ENCODE measurements at regions not wholly inside any gene's neighbourhood (a gene's known extent, or its start where the extent isn't known, plus 50 kb on each side); places are given as distances from the start of the nearest gene placed in this dataset.

DNA sequence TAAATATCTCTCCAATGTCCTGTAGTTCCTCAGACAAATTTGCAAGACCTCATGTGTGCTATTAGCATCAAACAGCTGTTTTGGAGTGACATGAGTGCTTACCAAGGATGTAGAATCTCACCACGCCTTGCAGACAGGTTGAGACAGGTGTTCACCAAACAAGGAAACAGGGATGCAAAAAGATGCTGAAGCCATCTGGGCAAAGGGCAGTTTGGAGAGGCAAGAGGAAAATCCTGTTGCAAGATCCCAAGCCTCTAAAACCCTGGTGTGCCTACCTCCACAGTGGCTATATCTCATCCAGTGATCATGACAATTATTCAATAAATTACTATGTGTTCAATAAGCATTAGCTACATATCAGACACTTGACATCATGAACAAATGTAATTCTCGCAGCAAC, 373.7 kb downstream of the SOX9 start:
- Histone ChIP-seq H3K4me2 (ENCODE audit: extremely low read depth, insufficient read depth, low read length) (no peak overlapping the region), H3K9me3 (ENCODE audit: control insufficient read depth, insufficient read depth, low read depth, low read length) (no peaks in the 10 kb centered on the region)

DNA sequence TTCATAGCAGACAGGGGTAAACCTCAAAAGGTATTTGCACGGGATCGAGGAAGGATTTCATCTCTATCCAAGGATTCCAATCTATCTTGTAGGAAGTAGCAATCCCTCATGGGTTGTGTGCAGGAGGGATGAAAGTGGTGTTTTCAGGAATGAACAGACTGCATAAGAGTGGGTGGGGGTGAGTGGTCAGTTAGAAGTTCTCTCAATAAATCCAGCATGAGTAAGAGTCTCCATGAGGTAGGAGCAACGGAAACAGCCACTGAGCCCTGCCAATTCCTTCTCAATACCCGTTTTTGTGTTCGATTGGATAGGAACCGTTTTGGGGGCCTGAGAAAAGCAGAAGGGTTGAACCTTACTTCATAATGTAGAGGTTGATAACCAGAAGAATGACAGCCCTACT, 375.6 kb downstream of the SOX9 start:
- Histone ChIP-seq H2AFZ (ENCODE audit: low read length) (no peak overlapping the region), H3K9ac (ENCODE audit: insufficient read depth, low read length) (no peak overlapping the region), H3K9me3 (ENCODE audit: control insufficient read depth, insufficient read depth, low read depth, low read length) (no peaks in the 10 kb centered on the region), H3K4me2 (ENCODE audit: extremely low read depth, insufficient read depth, low read length) (no peak overlapping the region), H3K27me3 (ENCODE audit: control insufficient read depth, insufficient read depth, low read length) (no peaks in the 10 kb centered on the region), H3K4me3 (replicated peaks in 1 of 4; ENCODE audit: control extremely low read depth in 1 of 4, insufficient read depth in 1 of 4, low read depth in 3 of 4, low read length in 4 of 4) (no peak overlapping the region), H3K27ac (ENCODE audit: insufficient read depth, low read length) (no peak overlapping the region), H3K79me2 (ENCODE audit: control insufficient read depth, insufficient read depth, low read length) (no peaks in the 10 kb centered on the region), H4K20me1 (ENCODE audit: control insufficient read depth, extremely low read depth, insufficient read depth, low read length) (no peaks in the 10 kb centered on the region), H3K36me3 (ENCODE audit: control insufficient read depth, insufficient read depth, low read length) (no peaks in the 10 kb centered on the region), H3K4me1 (ENCODE audit: control insufficient read depth, extremely low read depth, insufficient read depth, low read length) (no peaks in the 10 kb centered on the region)
- DNase-seq (ENCODE audit: low read depth in 2 of 2) = peak in 1 of 2 donors; percentile 94
- TF ChIP-seq EZH2 (IDR thresholded peaks at IDR 0.05; ENCODE audit: low read length, missing control alignments) = no peak
- TF ChIP-seq, protein P1, sequence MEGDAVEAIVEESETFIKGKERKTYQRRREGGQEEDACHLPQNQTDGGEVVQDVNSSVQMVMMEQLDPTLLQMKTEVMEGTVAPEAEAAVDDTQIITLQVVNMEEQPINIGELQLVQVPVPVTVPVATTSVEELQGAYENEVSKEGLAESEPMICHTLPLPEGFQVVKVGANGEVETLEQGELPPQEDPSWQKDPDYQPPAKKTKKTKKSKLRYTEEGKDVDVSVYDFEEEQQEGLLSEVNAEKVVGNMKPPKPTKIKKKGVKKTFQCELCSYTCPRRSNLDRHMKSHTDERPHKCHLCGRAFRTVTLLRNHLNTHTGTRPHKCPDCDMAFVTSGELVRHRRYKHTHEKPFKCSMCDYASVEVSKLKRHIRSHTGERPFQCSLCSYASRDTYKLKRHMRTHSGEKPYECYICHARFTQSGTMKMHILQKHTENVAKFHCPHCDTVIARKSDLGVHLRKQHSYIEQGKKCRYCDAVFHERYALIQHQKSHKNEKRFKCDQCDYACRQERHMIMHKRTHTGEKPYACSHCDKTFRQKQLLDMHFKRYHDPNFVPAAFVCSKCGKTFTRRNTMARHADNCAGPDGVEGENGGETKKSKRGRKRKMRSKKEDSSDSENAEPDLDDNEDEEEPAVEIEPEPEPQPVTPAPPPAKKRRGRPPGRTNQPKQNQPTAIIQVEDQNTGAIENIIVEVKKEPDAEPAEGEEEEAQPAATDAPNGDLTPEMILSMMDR (conservative IDR thresholded peaks at IDR 0.05 in 1 of 2, IDR thresholded peaks at IDR 0.05 in 1 of 2; ENCODE audit: low read depth in 1 of 2, low read length in 2 of 2) = no peak

More for the DNA sequence above, 373.7 kb downstream of the SOX9 start:
- H3K27ac ChIP-seq (ENCODE audit: insufficient read depth, low read length) = no peak overlapping the region
- H3K36me3 ChIP-seq (ENCODE audit: control insufficient read depth, insufficient read depth, low read length) = no peaks in the 10 kb centered on the region
- H3K9ac ChIP-seq (ENCODE audit: insufficient read depth, low read length) = no peak overlapping the region
- no peak for DNase-seq (ENCODE audit: low read depth in 2 of 2)
- no peaks in the 10 kb centered on the region for H3K27me3 ChIP-seq (ENCODE audit: control insufficient read depth, insufficient read depth, low read length)
- H3K4me3 ChIP-seq (replicated peaks in 1 of 4; ENCODE audit: control extremely low read depth in 1 of 4, insufficient read depth in 1 of 4, low read depth in 3 of 4, low read length in 4 of 4) = no peak overlapping the region
- H2AFZ ChIP-seq (ENCODE audit: low read length) = no peak overlapping the region
- no peaks in the 10 kb centered on the region for H4K20me1 ChIP-seq (ENCODE audit: control insufficient read depth, extremely low read depth, insufficient read depth, low read length)
- H3K4me1 ChIP-seq (ENCODE audit: control insufficient read depth, extremely low read depth, insufficient read depth, low read length) = no peaks in the 10 kb centered on the region
- H3K79me2 ChIP-seq (ENCODE audit: control insufficient read depth, insufficient read depth, low read length) = no peaks in the 10 kb centered on the region
- no peak for TF ChIP-seq EZH2 (IDR thresholded peaks at IDR 0.05; ENCODE audit: low read length, missing control alignments)
- TF ChIP-seq, protein P1 (conservative IDR thresholded peaks at IDR 0.05 in 1 of 2, IDR thresholded peaks at IDR 0.05 in 1 of 2; ENCODE audit: low read depth in 1 of 2, low read length in 2 of 2) = no peak

DNA sequence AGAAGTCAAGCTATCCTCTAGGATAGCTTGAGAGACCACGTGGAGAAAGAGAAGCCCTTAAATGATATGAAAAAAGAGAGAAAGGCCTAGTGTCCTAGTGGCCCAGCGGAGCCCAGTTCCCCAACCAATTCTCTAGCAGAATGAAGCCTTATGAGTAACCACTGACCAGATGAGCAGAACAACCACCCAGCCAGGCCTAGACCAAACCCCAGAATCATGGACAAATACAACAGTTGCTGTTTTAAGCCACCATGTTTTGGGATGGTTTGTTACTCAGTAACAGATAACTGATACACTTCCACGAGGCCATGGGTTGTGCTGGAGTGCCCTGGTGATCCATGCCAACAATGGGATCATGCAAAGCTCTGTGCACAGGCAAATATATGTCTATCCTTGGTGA, 377.1 kb downstream of the SOX9 start:
- H3K36me3 ChIP-seq (ENCODE audit: control insufficient read depth, insufficient read depth, low read length) = no peaks in the 10 kb centered on the region
- H3K4me2 ChIP-seq (ENCODE audit: extremely low read depth, insufficient read depth, low read length) = no peak overlapping the region
- H3K9ac ChIP-seq (ENCODE audit: insufficient read depth, low read length) = no peak overlapping the region
- TF ChIP-seq EZH2 (IDR thresholded peaks at IDR 0.05; ENCODE audit: low read length, missing control alignments) = no peak
- TF ChIP-seq, protein P1 (conservative IDR thresholded peaks at IDR 0.05 in 1 of 2, IDR thresholded peaks at IDR 0.05 in 1 of 2; ENCODE audit: low read depth in 1 of 2, low read length in 2 of 2) = no peak
- H3K9me3 ChIP-seq (ENCODE audit: control insufficient read depth, insufficient read depth, low read depth, low read length) = no peaks in the 10 kb centered on the region
- H4K20me1 ChIP-seq (ENCODE audit: control insufficient read depth, extremely low read depth, insufficient read depth, low read length) = no peaks in the 10 kb centered on the region
- H3K27ac ChIP-seq (ENCODE audit: insufficient read depth, low read length) = no peak overlapping the region
- no peak overlapping the region for H3K4me3 ChIP-seq (replicated peaks in 1 of 4; ENCODE audit: control extremely low read depth in 1 of 4, insufficient read depth in 1 of 4, low read depth in 3 of 4, low read length in 4 of 4)
- no peak for DNase-seq (ENCODE audit: low read depth in 2 of 2)
- H3K4me1 ChIP-seq (ENCODE audit: control insufficient read depth, extremely low read depth, insufficient read depth, low read length) = peaks cover 4% of the 10 kb centered on the region
- no peak overlapping the region for H2AFZ ChIP-seq (ENCODE audit: low read length)
- no peaks in the 10 kb centered on the region for H3K27me3 ChIP-seq (ENCODE audit: control insufficient read depth, insufficient read depth, low read length)
- H3K79me2 ChIP-seq (ENCODE audit: control insufficient read depth, insufficient read depth, low read length) = no peaks in the 10 kb centered on the region

All from fibroblast of lung (primary cell).